ENCODE measurements at regions not wholly inside any gene's neighbourhood (a gene's known extent, or its start where the extent isn't known, plus 50 kb on each side); places are given as distances from the start of the nearest gene placed in this dataset.
A peak's percentile ranks its signal among the peaks of the same experiment; 100 is the strongest.
"Not testable (repeated sequence)": the region's sequence is repeated elsewhere in the genome, so short reads cannot be mapped to it uniquely, and the experiment has no call there.

GRCh38 chr4:116639070-116639577, 446.3 kb downstream of the TRAM1L1 start:
- no peak for DNase-seq

- DNase-seq = no peak
Measured at GRCh38 chr4:116638592-116638991, 446.8 kb downstream of the TRAM1L1 start.

GRCh38 chr4:116636917-116637316, 448.5 kb downstream of the TRAM1L1 start:
- no peak for DNase-seq

- no peak for DNase-seq
Measured at GRCh38 chr4:116632269-116632668, 453.1 kb downstream of the TRAM1L1 start.

DNA sequence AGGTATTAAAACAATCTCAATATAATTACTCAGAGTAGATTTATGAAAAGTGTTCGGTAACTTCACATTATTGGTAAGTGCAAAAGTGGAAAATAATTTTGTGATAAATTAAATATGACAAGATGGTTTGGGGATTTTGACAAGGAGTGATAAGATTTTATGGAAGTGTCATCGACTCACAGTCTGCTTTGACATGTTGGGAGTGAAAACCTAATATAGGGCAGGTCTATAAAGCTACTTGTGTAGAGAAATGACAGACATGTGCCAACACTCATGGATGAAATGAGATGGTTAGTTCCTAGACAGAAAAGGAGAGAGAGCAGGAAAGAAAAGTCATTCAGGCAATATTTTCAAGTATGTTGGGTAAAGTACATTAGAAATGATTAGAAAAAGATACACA, 456.8 kb downstream of the TRAM1L1 start:
- DNase-seq = no peak

DNA sequence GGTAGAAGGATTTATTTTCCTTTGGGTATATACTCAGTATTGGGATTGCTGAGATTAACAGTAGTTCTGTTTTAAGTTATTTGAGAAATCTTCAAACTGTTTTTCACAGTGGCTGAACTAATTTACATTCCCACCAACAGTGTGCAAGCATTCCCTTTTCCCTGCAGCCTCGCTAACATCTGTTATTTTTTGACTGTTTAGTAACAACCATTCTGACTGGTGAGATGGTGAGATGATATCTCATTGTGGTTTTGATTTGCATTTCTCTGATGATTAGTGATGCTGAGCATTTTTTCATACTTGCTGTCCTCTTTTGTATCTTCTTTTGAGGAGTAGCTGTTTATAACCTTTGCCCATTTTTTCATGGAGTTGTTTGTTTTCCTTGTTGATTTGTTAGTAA, 457.8 kb downstream of the TRAM1L1 start:
- DNase-seq = no peak

- not testable (repeated sequence) for DNase-seq
Measured at GRCh38 chr4:116619508-116619907, 465.9 kb downstream of the TRAM1L1 start.

DNA sequence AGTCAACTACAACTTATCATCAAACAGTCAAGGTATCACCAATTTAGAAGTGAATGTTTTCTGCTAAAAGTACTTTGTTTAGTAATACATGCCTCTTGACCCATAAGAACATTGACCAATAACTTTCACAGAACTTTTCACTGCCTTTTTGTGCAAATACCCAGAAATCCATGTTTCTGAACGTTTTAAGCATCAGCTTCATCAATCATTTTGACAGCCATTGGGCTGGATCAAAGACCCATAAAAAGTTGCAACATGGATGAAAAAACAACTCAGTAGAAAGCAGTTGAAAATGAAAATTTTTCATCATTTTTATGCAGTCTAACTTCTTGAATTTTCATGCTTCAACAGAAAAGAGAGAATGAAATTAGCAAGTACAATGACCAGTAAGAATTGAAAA, 466.7 kb downstream of the TRAM1L1 start:
- no peak for DNase-seq

DNA sequence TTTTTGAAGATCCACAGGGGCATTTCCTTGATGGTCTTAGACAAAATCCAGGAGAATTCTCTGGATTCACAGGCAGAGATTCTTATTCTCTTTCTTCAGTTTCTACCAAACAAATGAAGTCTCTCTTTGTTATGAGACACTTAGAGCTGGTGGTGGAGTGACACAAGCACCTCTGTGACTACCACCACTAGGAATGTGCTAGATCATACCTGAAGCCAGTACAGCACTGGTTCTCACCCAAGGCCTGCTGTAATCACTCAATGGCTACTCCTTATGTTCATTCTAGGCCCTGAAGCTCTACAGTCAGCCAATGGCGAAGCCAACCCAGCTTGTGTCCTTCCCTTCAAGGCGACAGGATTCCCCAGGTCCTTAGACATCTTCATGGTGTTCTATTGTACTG, 482.3 kb downstream of the TRAM1L1 start:
- no peak for DNase-seq

- DNase-seq = no peak
Measured at GRCh38 chr4:116599859-116600258, 485.5 kb downstream of the TRAM1L1 start.

DNA sequence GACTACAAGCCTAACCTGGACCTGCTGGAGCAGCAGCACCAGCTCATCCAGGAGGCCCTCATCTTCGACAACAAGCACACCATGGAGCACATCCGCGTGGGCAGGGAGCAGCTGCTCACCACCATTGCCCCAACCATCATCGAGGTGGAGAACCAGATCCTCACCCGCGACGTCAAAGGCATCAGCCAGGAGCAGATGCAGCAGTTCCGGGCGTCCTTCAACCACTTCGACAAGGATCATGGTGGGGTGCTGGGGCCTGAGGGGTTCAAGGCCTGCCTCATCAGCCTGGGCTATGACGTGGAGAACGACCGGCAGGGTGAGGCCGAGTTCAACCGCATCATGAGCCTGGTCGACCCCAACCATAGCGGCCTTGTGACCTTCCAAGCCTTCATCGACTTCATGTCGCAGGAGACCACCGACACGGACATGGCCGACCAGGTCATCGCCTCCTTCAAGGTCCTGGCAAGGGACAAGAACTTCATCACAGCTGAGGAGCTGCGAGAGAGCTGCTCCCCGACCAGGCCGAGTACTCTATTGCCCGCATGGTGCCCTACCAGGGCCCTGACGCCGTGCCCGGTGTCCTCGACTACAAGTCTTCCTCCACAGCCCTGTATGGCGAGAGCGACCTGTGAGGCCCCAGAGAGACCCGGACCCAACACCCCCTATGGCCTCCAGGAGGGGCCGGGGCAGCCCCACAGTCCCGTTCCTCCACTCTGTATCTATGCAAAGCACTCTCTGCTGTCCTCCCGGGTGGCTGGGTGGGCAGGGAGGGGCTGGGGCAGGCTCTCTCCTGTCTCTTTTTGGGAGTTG, 486.2 kb downstream of the TRAM1L1 start:
- no peak for DNase-seq

GRCh38 chr4:116598155-116598979, 487.0 kb downstream of the TRAM1L1 start:
- no peak for DNase-seq

GRCh38 chr4:116590648-116591047, 494.7 kb downstream of the TRAM1L1 start:
- no peak for DNase-seq

DNA sequence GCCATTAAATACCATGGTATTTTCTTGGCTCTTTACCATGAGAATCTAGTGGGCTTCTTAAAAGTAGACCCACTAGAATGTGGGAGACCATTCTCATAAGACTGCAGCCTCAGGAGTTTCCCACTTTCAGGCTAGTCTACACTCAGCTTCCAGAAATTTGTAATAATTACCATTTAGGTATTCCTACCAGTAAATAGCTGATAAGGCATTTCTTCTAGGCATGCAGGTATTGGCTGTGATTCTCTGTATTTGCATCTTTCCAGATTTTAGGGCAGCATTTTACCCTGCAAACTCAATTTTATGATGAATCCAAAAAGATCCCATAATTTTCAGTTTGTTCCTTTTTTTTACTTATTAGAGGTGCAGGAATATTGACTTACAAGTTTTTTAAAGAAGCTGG, 496.6 kb downstream of the TRAM1L1 start:
- no peak for DNase-seq

DNA sequence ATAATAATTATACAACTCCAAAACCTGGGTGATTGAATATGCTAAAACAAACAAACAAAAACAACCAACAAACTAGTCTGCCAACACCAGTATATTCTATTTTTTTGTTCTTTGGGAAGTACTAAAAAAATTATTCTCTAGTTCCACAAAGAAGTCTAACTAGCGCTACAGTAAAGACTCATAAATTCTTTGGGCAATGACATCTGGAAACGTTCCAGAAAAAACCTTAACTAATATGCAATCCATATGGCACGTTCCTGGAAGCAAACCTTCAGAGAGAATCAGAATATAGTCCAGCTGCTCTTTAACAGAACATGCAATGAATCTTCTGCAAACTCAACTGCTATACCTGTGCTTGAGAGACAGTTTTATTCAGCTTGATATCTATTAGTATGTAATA, 500.1 kb downstream of the TRAM1L1 start:
- DNase-seq = peak in 1 of 2 experiments; percentile 8

- DNase-seq = no peak
Measured at GRCh38 chr4:116577321-116577720, 508.1 kb downstream of the TRAM1L1 start.

- DNase-seq = no peak
Measured at GRCh38 chr4:116573540-116573939, 511.8 kb downstream of the TRAM1L1 start.

DNA sequence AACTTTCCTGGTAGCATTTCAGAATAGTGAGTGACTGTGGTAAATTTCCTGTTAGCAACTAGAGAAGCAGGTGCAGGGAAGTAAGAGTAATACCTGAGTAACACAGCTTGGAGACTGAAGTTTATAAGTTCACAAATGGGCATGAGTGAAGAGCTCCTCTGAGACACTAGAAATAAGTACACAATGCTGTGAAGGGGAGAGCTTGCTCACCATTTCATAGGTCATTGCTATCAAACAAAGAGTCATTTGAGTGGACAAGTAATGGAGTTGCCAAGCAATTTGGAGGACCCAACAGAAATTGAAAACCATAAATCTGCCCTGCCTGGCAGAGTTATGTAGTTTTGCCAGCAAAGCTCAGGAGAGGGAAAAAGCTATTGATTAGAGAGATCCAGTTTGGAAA, 523.6 kb downstream of the TRAM1L1 start:
- no peak for DNase-seq

DNA sequence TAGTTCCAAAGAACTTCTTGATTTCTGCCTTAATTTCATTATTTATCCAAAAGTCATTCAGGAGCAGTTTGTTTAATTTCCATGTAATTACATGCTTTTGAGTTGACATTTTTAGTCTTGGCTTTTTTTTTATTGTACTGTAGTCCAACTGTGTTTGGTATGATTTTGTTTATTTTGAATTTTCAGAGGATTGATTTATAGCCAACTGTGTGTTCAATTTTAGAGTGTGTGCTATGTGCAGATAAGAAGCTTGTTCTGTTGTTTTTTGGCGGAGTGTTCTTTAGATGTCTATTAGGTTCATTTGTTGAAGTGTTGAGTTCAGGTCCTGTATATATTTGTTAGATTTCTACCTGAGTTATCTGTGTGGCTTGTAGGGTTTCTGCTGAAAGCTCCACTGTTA, 533.6 kb downstream of the TRAM1L1 start:
- no peak for DNase-seq

- DNase-seq = no peak
Measured at GRCh38 chr4:116547632-116548031, 537.7 kb downstream of the TRAM1L1 start.

DNA sequence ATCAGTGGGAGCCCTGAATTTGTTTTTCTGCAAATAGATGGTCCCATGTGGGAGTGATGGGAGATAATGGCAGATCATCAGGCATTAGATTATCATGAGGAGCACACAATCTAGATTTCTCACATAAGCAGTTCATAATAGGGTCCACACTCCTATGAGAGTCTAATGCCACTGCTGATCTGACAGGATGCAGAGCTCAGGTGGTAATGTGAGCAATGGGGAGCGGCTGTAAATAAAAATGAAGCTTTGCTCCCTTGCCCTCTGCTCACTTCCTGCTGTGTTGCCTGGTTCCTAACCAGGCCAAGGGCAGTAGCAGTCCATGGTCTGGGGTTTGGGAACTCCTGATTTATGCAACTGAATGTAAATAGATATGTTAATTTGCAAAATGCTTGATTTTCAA, 538.6 kb downstream of the TRAM1L1 start:
- DNase-seq = no peak

GRCh38 chr4:116544946-116545345, 540.4 kb downstream of the TRAM1L1 start:
- no peak for DNase-seq

DNA sequence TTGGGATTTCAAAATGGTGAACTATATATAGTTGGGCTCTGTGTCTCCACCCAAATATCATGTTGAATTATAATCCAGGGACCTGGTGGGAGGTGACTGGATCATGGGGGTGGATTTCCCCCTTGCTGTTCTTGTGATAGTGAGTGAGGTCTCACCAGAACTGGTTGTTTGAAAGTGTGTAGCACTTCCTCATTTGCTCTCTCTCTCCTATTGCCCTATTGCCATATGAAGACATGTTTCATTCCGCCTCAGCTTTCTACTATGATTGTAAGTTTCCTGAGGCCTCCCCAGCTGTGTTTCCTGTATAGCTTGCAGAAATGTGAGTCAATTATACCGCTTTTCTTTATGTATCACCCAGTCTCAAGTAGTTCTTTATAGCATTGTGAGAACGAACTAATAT, 545.6 kb downstream of the TRAM1L1 start:
- DNase-seq = no peak

- no peak for DNase-seq
Measured at GRCh38 chr4:116537828-116538227, 547.5 kb downstream of the TRAM1L1 start.

Data from NCI-H2081 (cell line).